Activated T-cell treated with anti-CD3 and anti-CD28 coated beads, Interleukin-2, amount 50 U/mL, for 72 hours (primary cell): ENCODE measurements at regions not wholly inside any gene's neighbourhood (a gene's known extent, or its start where the extent isn't known, plus 50 kb on each side); places are given as distances from the start of the nearest gene placed in this dataset.
A peak's percentile ranks its signal among the peaks of the same experiment; 100 is the strongest.
"Not testable (repeated sequence)": the region's sequence is repeated elsewhere in the genome, so short reads cannot be mapped to it uniquely, and the experiment has no call there.

ENCODE experiments used
- ATAC-seq, 2 donors: fragments of 150-1000 bp; cut with Tn5 transposase; replicated peaks in 1 of 2; 2 replicates each; pipeline ENCODE4 v1.10.0; 2021; ENCODE audit warnings: moderate library complexity in 2 of 2, mild to moderate bottlenecking in 1 of 2
- DNase-seq, 2 donors: peaks; one replicate each; pipeline ENCODE4 v3.0.0; 2021 to 2022; ENCODE audit warnings: mixed read lengths in 1 of 2
- H3K27ac Mint-ChIP-seq: one replicate; pipeline ENCODE4 v1.8.0; 2022; ENCODE audit warnings: mild to moderate bottlenecking, moderate library complexity, mixed read lengths
- H3K27me3 Mint-ChIP-seq: one replicate; pipeline ENCODE4 v1.8.0; 2022; ENCODE audit warnings: low read depth, mixed read lengths
- H3K36me3 Mint-ChIP-seq, 2 donors: one replicate each; pipeline ENCODE4 v1.8.0; 2022; ENCODE audit warnings: mixed read lengths in 2 of 2, mild to moderate bottlenecking in 1 of 2; ENCODE audit not compliant: insufficient read depth in 2 of 2
- H3K4me1 Mint-ChIP-seq: one replicate; pipeline ENCODE4 v1.8.0; 2022; ENCODE audit warnings: low read depth, mixed read lengths
- H3K4me3 Mint-ChIP-seq, 2 donors: one replicate each; pipeline ENCODE4 v1.8.0; 2022; ENCODE audit warnings: mild to moderate bottlenecking in 2 of 2, mixed read lengths in 2 of 2, moderate library complexity in 2 of 2
- H3K9me3 Mint-ChIP-seq, 2 donors: one replicate each; pipeline ENCODE4 v1.8.0; 2022; ENCODE audit warnings: mixed read lengths in 2 of 2

DNA sequence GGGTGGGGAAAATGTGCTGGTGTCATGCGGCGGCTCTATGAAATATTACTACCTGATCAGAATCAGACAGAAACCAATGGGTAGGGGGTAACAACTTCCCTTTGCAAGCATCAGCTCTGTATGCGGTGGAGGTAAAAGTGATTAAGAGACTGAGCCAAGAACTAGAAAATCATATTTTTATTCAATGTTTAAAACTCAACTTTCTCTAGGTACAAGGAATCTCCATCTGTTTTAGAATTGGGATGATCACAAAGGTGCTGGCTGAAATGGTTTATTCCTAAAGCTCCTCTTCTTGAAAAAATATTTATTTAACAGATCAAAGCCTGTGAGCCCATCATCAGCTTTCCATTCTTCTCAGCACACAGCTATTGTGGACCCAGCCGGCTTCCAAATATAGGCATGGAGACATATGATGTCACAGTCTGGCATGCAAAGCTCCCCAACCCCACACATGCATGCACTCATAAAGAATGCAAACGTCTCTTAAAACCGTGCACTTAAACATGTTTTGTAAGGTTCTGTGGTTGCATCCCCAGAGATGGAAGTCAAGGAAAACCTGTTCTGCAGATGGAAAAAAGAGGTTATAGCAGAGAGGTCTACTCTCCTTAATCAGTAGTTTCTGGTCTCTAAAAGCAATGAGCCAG, 126.0 kb downstream of the SKIDA1 start:
- H3K4me3 Mint-ChIP-seq: no peak overlapping the region
- DNase-seq: no peak
- H3K4me1 Mint-ChIP-seq: peaks cover 4% of the 10 kb centered on the region
- ATAC-seq: no peak
- no peak overlapping the region for H3K27ac Mint-ChIP-seq
- H3K9me3 Mint-ChIP-seq: peaks cover 0 to 4% of the 10 kb centered on the region in 2 donors
- no peaks in the 10 kb centered on the region for H3K27me3 Mint-ChIP-seq
- H3K36me3 Mint-ChIP-seq: no peaks in the 10 kb centered on the region

DNA sequence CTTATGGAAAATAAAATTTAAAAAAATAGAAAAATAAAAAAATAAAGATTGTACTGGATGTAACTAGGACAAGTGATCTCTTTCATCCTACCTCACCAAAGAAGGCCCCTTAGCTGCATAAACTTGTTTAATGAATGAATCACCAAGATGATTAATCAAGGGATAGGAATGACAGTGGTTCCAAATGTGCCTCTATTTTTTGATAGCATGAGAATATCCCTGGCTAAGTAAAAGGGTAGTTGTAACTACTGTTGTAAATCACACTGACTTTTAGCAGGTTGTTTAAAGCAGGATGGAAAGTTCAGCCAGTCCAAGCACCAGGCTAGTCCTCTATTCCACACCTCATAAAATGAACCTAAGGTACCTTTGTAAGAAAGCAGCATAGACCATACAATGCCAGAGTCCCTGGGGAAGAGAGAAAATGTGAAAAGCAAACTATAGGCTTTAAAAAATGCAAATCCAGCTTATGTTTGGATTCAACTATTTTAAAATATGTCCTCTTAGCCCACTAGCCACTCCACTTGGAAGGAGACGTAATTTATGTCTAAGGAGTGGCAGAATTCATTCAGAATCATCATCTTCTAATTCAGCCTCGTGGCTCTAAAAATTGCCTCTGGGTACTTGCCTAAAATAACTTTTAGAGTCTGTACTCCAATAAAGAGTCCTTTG, 126.8 kb downstream of the SKIDA1 start:
- ATAC-seq: no peak
- peaks cover 4% of the 10 kb centered on the region for H3K4me1 Mint-ChIP-seq
- H3K27ac Mint-ChIP-seq: no peak overlapping the region

DNA sequence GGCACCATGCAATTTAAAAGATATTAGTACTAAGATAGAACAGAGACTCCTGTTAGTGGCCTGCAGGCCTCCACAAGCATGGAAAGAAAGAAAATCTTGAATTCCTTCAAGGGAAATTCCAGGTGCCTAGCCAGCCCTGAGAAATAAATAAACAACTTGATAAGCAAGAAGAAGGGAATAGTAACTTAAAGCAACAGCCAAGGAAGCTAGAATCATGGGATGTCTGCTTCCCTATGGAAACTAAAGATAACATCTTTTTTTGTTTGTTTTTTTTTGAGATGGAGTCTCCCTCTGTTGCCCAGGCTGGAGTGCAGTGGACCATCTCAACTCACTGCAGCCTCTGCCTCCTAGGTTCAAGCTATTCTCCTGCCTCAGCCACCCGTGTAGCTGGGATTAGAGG, 128.6 kb downstream of the SKIDA1 start:
- Mint-ChIP-seq H3K4me3 (no peak overlapping the region), H3K27ac (no peak overlapping the region), H3K9me3 (peaks cover 0 to 4% of the 10 kb centered on the region in 2 donors), H3K4me1 (peaks cover 4% of the 10 kb centered on the region), H3K27me3 (no peaks in the 10 kb centered on the region), H3K36me3 (no peaks in the 10 kb centered on the region)
- ATAC-seq (no peak), DNase-seq (no peak)

More for the DNA sequence above, 126.8 kb downstream of the SKIDA1 start:
- H3K27me3 Mint-ChIP-seq: no peaks in the 10 kb centered on the region
- H3K36me3 Mint-ChIP-seq: no peaks in the 10 kb centered on the region
- peaks cover 0 to 4% of the 10 kb centered on the region in 2 donors for H3K9me3 Mint-ChIP-seq
- H3K4me3 Mint-ChIP-seq: no peak overlapping the region
- no peak for DNase-seq

DNA sequence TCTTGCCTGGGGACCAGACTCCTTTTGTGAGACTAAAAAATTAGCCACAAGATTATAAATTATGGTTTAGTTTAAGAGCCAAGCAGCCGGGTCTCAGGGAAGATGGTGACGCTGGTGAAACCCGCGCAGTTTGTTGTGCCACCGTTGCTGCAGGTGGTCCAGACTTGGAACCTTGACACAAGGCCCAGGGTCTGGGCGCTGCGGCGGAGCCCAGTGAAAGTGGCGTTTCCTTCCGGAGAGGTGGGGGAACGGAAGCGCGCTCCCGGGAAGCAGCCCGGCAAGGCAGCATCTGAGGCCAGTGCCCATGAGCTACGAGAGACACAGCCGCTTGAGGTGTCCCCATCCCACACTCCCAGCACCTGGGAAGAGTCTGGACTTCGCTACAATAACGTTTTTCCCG, 131.6 kb downstream of the SKIDA1 start:
- no peaks in the 10 kb centered on the region for H3K36me3 Mint-ChIP-seq

DNA sequence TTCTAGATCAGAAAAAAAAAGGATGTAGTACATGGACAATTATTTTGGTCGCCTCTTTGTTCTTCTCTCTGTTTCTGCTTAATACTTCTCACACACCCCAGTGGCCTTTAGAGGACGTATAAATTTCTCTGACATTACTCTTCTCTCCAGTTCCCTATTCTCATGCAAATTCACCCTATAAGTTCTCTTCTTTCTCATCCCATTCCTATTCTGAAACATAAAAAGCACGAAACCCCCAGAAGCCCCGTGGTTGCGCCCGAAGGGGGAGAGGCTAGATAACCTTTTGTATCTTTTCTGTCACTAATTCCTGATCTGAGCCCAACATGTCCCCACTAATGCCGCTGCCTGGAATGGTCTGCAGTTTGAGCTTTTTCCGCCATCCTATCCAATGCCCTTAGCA, 136.9 kb downstream of the SKIDA1 start:
- Mint-ChIP-seq H3K27ac (no peak overlapping the region), H3K4me1 (no peaks in the 10 kb centered on the region), H3K36me3 (no peaks in the 10 kb centered on the region), H3K27me3 (no peaks in the 10 kb centered on the region), H3K9me3 (no peaks in the 10 kb centered on the region), H3K4me3 (no peak overlapping the region)
- ATAC-seq (no peak), DNase-seq (no peak)

More for the DNA sequence above, 131.6 kb downstream of the SKIDA1 start:
- Mint-ChIP-seq H3K27ac (no peak overlapping the region), H3K4me1 (peaks cover 4% of the 10 kb centered on the region), H3K9me3 (peaks cover 0 to 4% of the 10 kb centered on the region in 2 donors), H3K4me3 (no peak overlapping the region), H3K27me3 (no peaks in the 10 kb centered on the region)
- no peak for ATAC-seq
- DNase-seq: no peak

DNA sequence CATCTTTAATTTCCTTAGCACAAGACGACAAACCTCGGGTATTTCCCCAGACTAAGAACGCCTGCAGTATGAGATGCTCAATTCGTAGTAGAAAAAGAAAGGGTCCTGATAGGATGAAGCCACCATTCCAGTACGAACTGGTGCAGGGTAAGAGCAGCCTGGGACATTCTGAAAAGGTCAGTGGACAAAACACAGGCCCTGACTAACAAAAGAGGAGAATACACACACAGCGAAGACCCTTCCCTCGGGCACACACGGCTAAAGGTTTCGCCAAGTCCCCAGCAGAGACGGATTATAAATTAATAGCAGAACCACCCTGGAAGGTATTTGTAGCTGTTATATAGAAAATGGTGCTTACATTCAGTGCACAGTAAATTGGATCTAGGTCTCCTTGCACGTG, 137.6 kb downstream of the SKIDA1 start:
- H3K4me3 Mint-ChIP-seq: no peak overlapping the region
- ATAC-seq (no peak), DNase-seq (no peak)
- H3K27ac Mint-ChIP-seq: no peak overlapping the region
- H3K36me3 Mint-ChIP-seq: no peaks in the 10 kb centered on the region
- no peaks in the 10 kb centered on the region for H3K27me3 Mint-ChIP-seq
- no peaks in the 10 kb centered on the region for H3K9me3 Mint-ChIP-seq
- no peaks in the 10 kb centered on the region for H3K4me1 Mint-ChIP-seq

DNA sequence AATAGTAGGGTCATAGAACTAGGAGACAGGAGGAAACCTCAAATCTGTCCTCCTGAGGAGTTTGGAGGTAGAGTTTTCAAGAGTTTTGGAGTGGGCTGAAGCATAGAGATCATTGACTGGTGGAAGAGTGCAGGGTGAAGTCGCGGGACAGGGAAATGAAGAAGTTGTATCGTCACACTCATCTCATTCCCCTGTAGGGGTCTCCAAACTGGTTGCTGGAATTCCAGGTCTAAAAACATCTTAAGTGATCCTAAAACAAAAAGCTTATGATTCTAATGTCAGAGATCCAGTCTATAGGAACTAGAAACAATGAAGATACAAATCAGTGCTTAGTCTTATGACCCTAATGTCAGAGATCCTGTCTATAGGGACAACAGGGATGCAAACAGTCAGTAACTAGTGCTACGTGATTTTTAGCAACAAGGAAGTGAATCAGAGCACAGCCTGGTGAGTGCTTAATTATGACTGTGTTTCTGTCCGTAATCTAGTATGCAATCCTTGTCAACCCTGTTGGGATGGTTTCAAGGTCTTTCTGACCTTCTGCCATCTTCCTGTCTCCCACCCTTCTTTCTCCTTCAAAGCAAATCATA, 139.4 kb downstream of the SKIDA1 start:
- Mint-ChIP-seq H3K27me3 (no peaks in the 10 kb centered on the region), H3K4me3 (no peak overlapping the region), H3K27ac (no peak overlapping the region), H3K4me1 (no peaks in the 10 kb centered on the region), H3K36me3 (no peaks in the 10 kb centered on the region), H3K9me3 (no peaks in the 10 kb centered on the region)
- DNase-seq: no peak
- ATAC-seq: no peak

DNA sequence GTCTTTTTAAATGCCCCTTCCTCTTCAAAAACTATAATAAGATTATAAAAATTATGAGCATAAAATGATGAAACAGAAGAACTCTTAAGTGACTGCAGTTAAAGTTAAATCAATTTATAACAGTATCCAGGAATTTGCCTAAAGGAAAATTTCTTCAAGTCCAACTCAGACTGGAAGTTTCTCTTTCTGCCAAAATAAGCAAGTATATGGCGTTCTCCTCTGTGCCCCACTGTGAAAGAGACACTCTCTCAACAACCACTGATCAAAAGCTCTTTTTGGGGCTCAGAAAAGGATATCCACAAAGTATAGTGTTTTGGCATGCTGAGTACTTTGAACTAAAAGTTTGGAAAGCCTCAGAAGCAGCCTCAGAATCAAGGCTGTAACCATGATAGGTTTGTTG, 139.9 kb downstream of the SKIDA1 start:
- H3K4me3 Mint-ChIP-seq: no peak overlapping the region

DNA sequence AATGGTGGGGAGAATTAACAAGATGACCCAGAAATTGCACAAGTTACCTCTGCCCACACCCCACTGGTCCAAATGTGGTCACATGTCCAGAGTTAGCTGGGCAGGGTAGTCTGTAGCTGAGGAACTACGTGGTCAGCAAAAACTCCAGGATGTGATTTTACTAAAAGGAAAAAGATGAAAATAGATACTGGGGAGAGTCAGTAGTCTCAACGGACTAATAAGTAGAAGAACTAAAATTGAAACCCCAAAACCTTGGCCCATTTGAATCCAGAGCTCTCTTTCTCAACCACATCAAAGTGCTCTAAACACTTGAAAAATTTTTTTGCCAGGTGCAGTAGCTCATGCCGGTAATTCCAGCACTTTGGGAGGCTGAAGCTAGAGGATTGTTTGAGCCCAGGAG, 146.3 kb downstream of the SKIDA1 start:
- ATAC-seq (no peak), DNase-seq (no peak)
- no peak overlapping the region for H3K4me3 Mint-ChIP-seq
- H3K27ac Mint-ChIP-seq: no peak overlapping the region
- H3K27me3 Mint-ChIP-seq: no peaks in the 10 kb centered on the region
- H3K9me3 Mint-ChIP-seq: no peaks in the 10 kb centered on the region
- no peaks in the 10 kb centered on the region for H3K36me3 Mint-ChIP-seq
- peaks cover 6% of the 10 kb centered on the region for H3K4me1 Mint-ChIP-seq

More for the DNA sequence above, 139.9 kb downstream of the SKIDA1 start:
- H3K27me3 Mint-ChIP-seq: no peaks in the 10 kb centered on the region
- no peaks in the 10 kb centered on the region for H3K9me3 Mint-ChIP-seq
- H3K36me3 Mint-ChIP-seq: no peaks in the 10 kb centered on the region
- H3K27ac Mint-ChIP-seq: no peak overlapping the region
- DNase-seq (no peak), ATAC-seq (no peak)
- H3K4me1 Mint-ChIP-seq: no peaks in the 10 kb centered on the region

DNA sequence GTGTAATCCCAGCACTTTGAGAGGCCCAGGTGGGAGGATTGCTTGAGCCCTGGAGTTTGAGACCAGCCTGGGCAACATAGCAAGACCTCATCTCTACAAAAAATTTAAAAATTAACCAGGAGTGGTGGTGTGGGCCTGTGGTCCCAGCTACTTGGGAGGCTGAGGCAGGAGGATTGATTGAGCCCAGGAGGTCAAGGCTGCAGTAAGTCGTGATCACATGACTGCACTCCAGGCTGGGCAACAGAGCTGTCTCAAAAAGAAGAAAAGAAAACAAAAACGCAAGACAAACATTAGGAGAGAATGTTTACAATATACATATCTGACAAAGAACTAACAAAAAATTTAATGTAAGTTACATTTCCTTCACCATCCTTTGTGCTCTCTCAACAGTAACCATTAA, 150.2 kb downstream of the SKIDA1 start:
- H3K4me3 Mint-ChIP-seq, H3K9me3 Mint-ChIP-seq, ATAC-seq, H3K27ac Mint-ChIP-seq, DNase-seq, H3K36me3 Mint-ChIP-seq, H3K27me3 Mint-ChIP-seq: not testable (repeated sequence)
- H3K4me1 Mint-ChIP-seq: peaks cover 20% of the 10 kb centered on the region

DNA sequence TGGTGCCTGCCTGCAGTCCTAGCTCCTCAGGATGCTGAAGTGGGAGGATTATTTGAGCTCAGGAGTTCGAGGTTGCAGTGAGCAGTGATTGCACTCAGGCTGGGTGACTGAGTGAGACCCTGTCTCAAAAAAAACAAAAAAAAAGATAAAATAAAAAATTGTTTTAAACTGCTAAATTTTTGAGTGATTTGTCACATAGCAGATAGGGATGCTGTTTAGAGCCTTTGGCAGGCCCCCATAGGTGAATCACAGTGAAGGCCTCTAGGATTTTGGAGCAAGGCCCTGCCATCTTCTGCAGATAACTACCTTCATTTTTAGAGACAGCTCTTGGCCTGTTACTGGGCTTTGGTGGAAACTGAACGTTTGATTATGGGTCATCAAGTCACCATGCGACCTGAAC, 151.6 kb downstream of the SKIDA1 start:
- not testable (repeated sequence) for H3K36me3 Mint-ChIP-seq, H3K9me3 Mint-ChIP-seq, ATAC-seq, H3K27me3 Mint-ChIP-seq, H3K4me3 Mint-ChIP-seq, DNase-seq, H3K27ac Mint-ChIP-seq
- peaks cover 14% of the 10 kb centered on the region for H3K4me1 Mint-ChIP-seq

DNA sequence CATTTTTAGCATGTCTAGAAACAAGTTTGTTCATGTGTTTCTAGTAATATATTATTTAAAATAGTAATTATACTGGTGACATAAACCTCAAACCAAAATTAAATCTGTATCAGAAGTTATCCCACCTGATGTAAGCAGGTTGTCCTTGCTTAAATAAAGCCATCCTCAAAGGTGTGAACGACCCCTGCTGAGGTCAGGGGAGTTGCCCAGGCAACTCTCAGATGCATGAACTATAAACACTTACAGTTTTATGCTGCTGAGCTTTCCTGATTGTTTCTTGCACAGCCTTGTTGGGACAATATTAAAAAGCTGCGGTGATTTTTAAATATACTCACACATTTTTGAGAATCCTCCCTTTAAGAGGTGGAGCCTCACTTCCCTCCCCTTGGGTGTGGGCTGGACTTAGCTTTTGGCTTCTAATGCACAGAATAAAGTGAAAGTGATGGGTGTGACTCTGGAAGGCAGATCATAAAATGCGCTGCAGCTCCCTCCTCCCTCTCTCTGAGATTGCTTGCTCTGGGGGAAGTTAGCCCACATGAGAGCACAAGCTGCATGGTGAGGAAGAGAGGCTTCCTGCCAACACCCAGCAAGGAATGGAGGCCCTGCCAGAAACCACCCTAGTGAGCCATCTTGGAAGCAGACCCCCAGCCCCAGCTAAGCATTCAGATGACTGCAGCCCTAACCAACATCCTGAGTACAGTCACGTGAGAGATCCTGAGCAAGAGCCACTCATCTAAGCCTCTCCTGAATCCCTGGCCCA, 152.7 kb downstream of the SKIDA1 start:
- no peak overlapping the region for H3K27ac Mint-ChIP-seq

DNA sequence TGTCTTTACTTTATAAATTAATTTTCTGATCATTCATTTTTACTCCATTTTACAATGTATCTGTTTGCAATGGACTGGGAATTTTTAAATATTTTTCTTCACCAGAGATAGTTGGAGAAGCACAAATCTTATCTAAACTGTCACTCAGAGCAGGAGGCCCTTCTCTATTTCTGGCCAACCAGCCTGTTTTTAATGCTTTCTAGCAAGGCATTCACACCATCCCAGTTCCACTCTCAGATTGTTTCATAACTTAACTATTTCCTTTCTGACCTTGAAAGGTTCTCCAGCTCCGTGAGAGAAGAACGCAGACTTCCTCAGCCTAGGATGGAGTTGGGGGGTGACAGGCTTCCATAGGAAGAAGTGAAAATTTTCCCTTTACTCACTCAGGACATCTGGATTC, 155.8 kb downstream of the SKIDA1 start:
- Mint-ChIP-seq H3K36me3 (no peaks in the 10 kb centered on the region), H3K27me3 (no peaks in the 10 kb centered on the region), H3K4me3 (no peak overlapping the region), H3K27ac (no peak overlapping the region), H3K4me1 (peaks cover 14% of the 10 kb centered on the region), H3K9me3 (no peaks in the 10 kb centered on the region)
- DNase-seq (no peak), ATAC-seq (no peak)

More for the DNA sequence above, 152.7 kb downstream of the SKIDA1 start:
- peak; percentile 22 to 27 for DNase-seq
- peaks cover 14% of the 10 kb centered on the region for H3K4me1 Mint-ChIP-seq
- no peaks in the 10 kb centered on the region for H3K36me3 Mint-ChIP-seq
- no peaks in the 10 kb centered on the region for H3K27me3 Mint-ChIP-seq
- peak overlapping the region; percentile 43 to 79 for H3K4me3 Mint-ChIP-seq
- peak; percentile 79 to 90 for ATAC-seq
- H3K9me3 Mint-ChIP-seq: no peaks in the 10 kb centered on the region
